Transverse colon (tissue), 4 donors: ENCODE measurements at regions not wholly inside any gene's neighbourhood (a gene's known extent, or its start where the extent isn't known, plus 50 kb on each side); places are given as distances from the start of the nearest gene placed in this dataset.

Experiments used
- DNase-seq: peaks from one replicate; pipeline ENCODE4 v3.0.0-alpha.2; 2019
- H3K27ac ChIP-seq, 4 donors: fragments of 200-600 bp; sonication (generic); 2 replicates each; pipeline ENCODE4 v1.5.1; 2016 to 2018; ENCODE audit warnings: inconsistent platforms in 4 of 4
- H3K27me3 ChIP-seq: fragments of 200-600 bp; sonication (generic); 2 replicates; pipeline ENCODE4 v1.5.1; 2017; ENCODE audit warnings: inconsistent platforms
- H3K36me3 ChIP-seq, 4 donors: fragments of 200-600 bp; sonication (generic); 2 replicates each; pipeline ENCODE4 v1.5.1; 2017 to 2019; ENCODE audit warnings: inconsistent platforms in 4 of 4
- H3K4me1 ChIP-seq, 4 donors: fragments of 200-600 bp; sonication (generic); 2 replicates each; pipeline ENCODE4 v1.5.1; 2017 to 2020; ENCODE audit warnings: inconsistent platforms in 4 of 4
- H3K4me3 ChIP-seq, 4 donors: fragments of 200-600 bp; sonication (generic); 1 replicate in 1 of 4; 2 replicates in 3 of 4; pipeline versions ENCODE4 v1.5.1 to v1.6.1; 2017 to 2019; ENCODE audit warnings: inconsistent platforms in 4 of 4
- H3K9me3 ChIP-seq, 2 donors: fragments of 200-600 bp; sonication (generic); 2 replicates each; pipeline ENCODE4 v1.5.1; 2017 to 2019; ENCODE audit warnings: inconsistent platforms in 2 of 2
- EP300 ChIP-seq: sonication (generic); formaldehyde crosslinking; IDR thresholded peaks from one replicate; pipeline ENCODE4 v1.6.1; 2017; ENCODE audit warnings: antibody characterized with exemption, low read depth
- POLR2A ChIP-seq: fragments of 450-650 bp; IDR thresholded peaks from one replicate; pipeline ENCODE4 v1.6.1; 2016; ENCODE audit warnings: antibody characterized with exemption, mild to moderate bottlenecking, moderate library complexity
- POLR2AphosphoS5 ChIP-seq, 3 donors: sonication (generic); formaldehyde crosslinking; IDR thresholded peaks; one replicate each; pipeline ENCODE4 v1.6.1; 2016; ENCODE audit warnings: antibody characterized with exemption in 3 of 3
- WGBS, 2 donors: methylation state at CpG; one replicate each; pipeline ENCODE4 v1.1.5; 2018; ENCODE audit warnings: low coverage in 1 of 2; 5-methylcytosine and 5-hydroxymethylcytosine counted together
- in situ Hi-C, 4 donors: fragments of 200-750 bp; cut with MboI; loops; one replicate each; pipeline versions ENCODE4 v1.15.0 to v1.15.1; 2017; ENCODE audit warnings: low sequenced_read_pairs in 3 of 4, low pct_ligation_motif_present in 1 of 4, low pct_unique_long_range_greater_than_20kb in 1 of 4
- intact Hi-C: fragments of 100-400 bp; cut with DNase I; formaldehyde crosslinking; loops from one replicate; pipeline ENCODE4 v1.15.1; 2023; ENCODE audit warnings: low total_unique reads
- TF ChIP-seq, protein P1 (sequence below), 5 experiments: fragments of 200-600 bp in 3 of 5; fragments of 450-650 bp in 2 of 5; sonication (generic) in 3 of 5; IDR thresholded peaks; 1 replicate in 2 of 5; 2 replicates in 3 of 5; pipeline ENCODE4 v1.5.1; 2016 to 2017; ENCODE audit warnings: antibody characterized with exemption in 5 of 5, inconsistent platforms in 3 of 5, mild to moderate bottlenecking in 2 of 5, moderate library complexity in 1 of 5

DNA sequence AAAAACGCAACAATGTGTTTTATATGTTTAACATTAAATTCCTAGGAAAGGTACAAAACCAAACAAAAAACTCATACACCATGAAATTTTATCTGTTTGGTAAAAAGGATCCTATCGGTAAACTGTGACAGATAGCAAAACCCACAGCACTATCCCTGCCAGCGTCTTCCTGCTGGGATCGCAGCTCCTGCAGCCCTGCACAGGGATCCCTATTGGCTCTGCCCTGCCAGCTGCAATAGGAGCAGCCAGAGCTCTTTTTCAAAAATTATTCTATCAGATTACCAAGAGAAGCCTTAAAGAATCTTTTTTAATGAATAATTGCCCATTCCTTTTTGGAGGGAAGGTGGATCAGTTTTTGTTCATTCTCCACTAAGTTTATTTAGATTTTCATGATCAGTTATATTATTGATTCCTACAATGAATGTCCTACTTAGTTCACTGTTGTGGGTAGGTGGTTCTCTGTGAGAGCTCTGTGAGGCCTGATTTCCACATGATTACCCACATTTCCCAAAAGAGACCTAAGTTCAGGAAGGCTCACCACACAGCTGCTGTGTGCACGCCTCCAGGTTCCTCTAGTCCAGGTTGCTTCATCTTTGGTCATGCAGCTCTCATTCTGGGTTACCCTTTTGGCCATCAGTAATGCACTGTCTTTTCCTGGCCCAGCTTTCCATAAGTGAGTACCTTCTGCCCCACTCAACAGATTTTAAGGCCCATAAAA is 293.8 kb downstream of the FRK start:
- 78 to 79% methylated on average over 4 to 5 of the region's 5 CpGs for WGBS, 2 donors
- TF ChIP-seq, protein P1, sequence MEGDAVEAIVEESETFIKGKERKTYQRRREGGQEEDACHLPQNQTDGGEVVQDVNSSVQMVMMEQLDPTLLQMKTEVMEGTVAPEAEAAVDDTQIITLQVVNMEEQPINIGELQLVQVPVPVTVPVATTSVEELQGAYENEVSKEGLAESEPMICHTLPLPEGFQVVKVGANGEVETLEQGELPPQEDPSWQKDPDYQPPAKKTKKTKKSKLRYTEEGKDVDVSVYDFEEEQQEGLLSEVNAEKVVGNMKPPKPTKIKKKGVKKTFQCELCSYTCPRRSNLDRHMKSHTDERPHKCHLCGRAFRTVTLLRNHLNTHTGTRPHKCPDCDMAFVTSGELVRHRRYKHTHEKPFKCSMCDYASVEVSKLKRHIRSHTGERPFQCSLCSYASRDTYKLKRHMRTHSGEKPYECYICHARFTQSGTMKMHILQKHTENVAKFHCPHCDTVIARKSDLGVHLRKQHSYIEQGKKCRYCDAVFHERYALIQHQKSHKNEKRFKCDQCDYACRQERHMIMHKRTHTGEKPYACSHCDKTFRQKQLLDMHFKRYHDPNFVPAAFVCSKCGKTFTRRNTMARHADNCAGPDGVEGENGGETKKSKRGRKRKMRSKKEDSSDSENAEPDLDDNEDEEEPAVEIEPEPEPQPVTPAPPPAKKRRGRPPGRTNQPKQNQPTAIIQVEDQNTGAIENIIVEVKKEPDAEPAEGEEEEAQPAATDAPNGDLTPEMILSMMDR (IDR thresholded peaks at IDR 0.05): no peak
- no peak for TF ChIP-seq POLR2AphosphoS5 (IDR thresholded peaks at IDR 0.05)
- no peak for TF ChIP-seq POLR2A

DNA sequence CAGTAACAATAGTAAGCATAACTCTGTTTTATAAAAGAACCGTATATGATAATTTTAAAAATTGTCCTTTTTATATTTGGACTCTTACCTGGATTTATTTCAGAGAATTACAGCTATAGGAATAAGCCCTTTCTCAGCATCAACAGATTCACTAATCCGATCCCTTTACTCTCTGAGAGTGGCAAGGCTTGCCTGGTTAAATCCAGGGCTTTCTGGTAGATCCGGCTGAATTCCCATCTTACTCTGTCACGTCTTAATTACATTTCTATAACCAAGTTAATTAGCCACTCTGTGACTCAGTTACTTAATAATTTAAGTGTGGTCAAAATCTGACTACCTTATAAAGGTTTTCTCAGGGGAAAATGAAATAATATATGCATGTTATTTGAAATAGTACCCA is 294.7 kb downstream of the FRK start:
- no peak overlapping the region for H3K4me3 ChIP-seq
- no peaks in the 10 kb centered on the region for H3K4me1 ChIP-seq
- TF ChIP-seq EP300 (no peak), POLR2AphosphoS5 (IDR thresholded peaks at IDR 0.05) (no peak), POLR2A (no peak)
- TF ChIP-seq, protein P1 (IDR thresholded peaks at IDR 0.05): no peak
- no peak overlapping the region for H3K27ac ChIP-seq
- DNase-seq: no peak
- no peaks in the 10 kb centered on the region for H3K36me3 ChIP-seq
- H3K27me3 ChIP-seq: no peaks in the 10 kb centered on the region
- H3K9me3 ChIP-seq: no peaks in the 10 kb centered on the region
- in situ Hi-C loops (no loop called here), intact Hi-C loops (no loop called here)
- WGBS, 2 donors: 82 to 84% methylated on average over 4 of the region's 4 CpGs

More for the DNA sequence above, 293.8 kb downstream of the FRK start:
- no peak overlapping the region for H3K27ac ChIP-seq
- H3K9me3 ChIP-seq: no peaks in the 10 kb centered on the region
- intact Hi-C loops (no loop called here), in situ Hi-C loops (no loop called here)
- no peaks in the 10 kb centered on the region for H3K4me1 ChIP-seq
- H3K36me3 ChIP-seq: no peaks in the 10 kb centered on the region
- no peak for DNase-seq
- H3K27me3 ChIP-seq: no peaks in the 10 kb centered on the region
- H3K4me3 ChIP-seq: no peak overlapping the region

DNA sequence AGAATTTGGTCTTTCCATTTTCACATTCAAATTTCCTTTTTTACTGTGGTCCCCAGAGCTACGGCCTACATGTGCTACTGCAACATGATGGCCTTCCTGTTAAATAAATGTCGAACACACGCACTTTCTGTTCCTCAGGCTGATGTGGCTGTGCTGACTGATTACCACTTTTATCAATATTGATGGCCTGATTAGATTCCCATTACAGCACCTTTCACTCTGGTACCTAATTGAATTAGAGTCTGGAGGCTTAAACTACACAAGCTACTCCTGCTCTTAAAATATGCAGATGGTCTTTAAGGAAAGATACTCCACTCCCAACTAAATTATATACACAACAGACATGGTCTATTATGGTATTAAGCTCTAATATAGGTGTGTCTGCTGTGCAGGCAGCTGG is 301.6 kb downstream of the FRK start:
- H3K9me3 ChIP-seq: no peaks in the 10 kb centered on the region
- no peak for TF ChIP-seq POLR2AphosphoS5 (IDR thresholded peaks at IDR 0.05)
- TF ChIP-seq, protein P1 (IDR thresholded peaks at IDR 0.05): no peak
- TF ChIP-seq EP300: no peak
- no peak for TF ChIP-seq POLR2A
- H3K4me1 ChIP-seq: no peaks in the 10 kb centered on the region
- intact Hi-C loops: no loop called here
- 92 to 93% methylated on average over 3 of the region's 3 CpGs for WGBS, 2 donors
- in situ Hi-C loops: no loop called here
- H3K4me3 ChIP-seq: no peak overlapping the region
- no peak overlapping the region for H3K27ac ChIP-seq
- no peaks in the 10 kb centered on the region for H3K36me3 ChIP-seq
- no peak for DNase-seq
- H3K27me3 ChIP-seq: no peaks in the 10 kb centered on the region

DNA sequence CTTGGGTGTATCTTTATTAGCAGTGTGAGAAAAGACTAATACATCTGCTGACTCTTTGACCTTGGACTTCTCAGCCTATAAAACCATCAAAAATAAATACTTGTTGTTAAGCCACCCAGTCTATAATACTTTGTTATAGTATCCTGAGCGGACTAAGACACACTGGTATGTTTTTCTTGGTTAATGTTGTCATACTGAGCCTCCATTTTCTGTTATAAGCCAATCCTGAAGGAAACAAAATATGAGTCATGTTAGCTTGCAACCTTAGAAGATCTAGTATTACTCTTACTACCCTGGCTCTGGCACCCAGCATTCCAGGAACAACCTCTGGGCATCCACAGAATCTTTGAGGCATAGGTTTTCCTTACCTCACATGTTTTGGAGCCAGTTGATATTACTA is 307.2 kb downstream of the FRK start:
- no peak for TF ChIP-seq EP300
- TF ChIP-seq POLR2A: no peak
- TF ChIP-seq POLR2AphosphoS5 (IDR thresholded peaks at IDR 0.05): no peak
- TF ChIP-seq, protein P1 (IDR thresholded peaks at IDR 0.05): no peak
- Histone ChIP-seq H3K4me3 (no peak overlapping the region), H3K9me3 (no peaks in the 10 kb centered on the region), H3K27me3 (no peaks in the 10 kb centered on the region), H3K36me3 (no peaks in the 10 kb centered on the region), H3K4me1 (no peaks in the 10 kb centered on the region), H3K27ac (no peak overlapping the region)
- in situ Hi-C loops: no loop called here
- intact Hi-C loops: no loop called here
- 33 to 35% methylated on average over 1 of the region's 1 CpG for WGBS, 2 donors
- DNase-seq: no peak
